CD14-positive monocyte (primary cell): ENCODE measurements at regions not wholly inside any gene's neighbourhood (a gene's known extent, or its start where the extent isn't known, plus 50 kb on each side); places are given as distances from the start of the nearest gene placed in this dataset.

ENCODE experiments used
- DNase-seq, 3 donors: peaks; one replicate each; pipeline ENCODE4 v3.0.0-alpha.2; 2011 to 2022
- H2AFZ ChIP-seq: 2 replicates; pipeline ENCODE4 v1.6.0; 2012; ENCODE audit warnings: mild to moderate bottlenecking, low read depth, low read length, inconsistent platforms; ENCODE audit not compliant: insufficient read depth, poor library complexity, severe bottlenecking
- H3K27ac ChIP-seq, 2 donors: 1 replicate in 1 of 2; 2 replicates in 1 of 2; pipeline ENCODE4 v1.5.1; 2012 to 2013; ENCODE audit warnings: low read length in 2 of 2, control low read depth in 1 of 2, inconsistent platforms in 1 of 2, low read depth in 1 of 2, mild to moderate bottlenecking in 1 of 2
- H3K27me3 ChIP-seq, 2 donors: one replicate each; pipeline versions ENCODE4 v1.6.0 to v1.6.1; 2011 to 2013; ENCODE audit warnings: low read length in 2 of 2; ENCODE audit not compliant: control insufficient read depth in 2 of 2, insufficient read depth in 2 of 2
- H3K36me3 ChIP-seq, 2 donors: replicated peaks in 1 of 2; 1 replicate in 1 of 2; 2 replicates in 1 of 2; pipeline versions ENCODE4 v1.5.1 to v1.6.1; 2012 to 2013; ENCODE audit warnings: low read length in 2 of 2, control low read depth in 1 of 2, inconsistent platforms in 1 of 2, mild to moderate bottlenecking in 1 of 2; ENCODE audit not compliant: insufficient read depth in 2 of 2, control insufficient read depth in 1 of 2
- H3K4me1 ChIP-seq, 2 donors: 1 replicate in 1 of 2; 2 replicates in 1 of 2; pipeline versions ENCODE4 v1.5.1 to v1.6.1; 2012 to 2013; ENCODE audit warnings: low read length in 2 of 2, control low read depth in 1 of 2, inconsistent platforms in 1 of 2, mild to moderate bottlenecking in 1 of 2, moderate library complexity in 1 of 2; ENCODE audit not compliant: insufficient read depth in 2 of 2, control insufficient read depth in 1 of 2
- H3K4me2 ChIP-seq: replicated peaks from 2 replicates; pipeline ENCODE3; 2012; ENCODE audit warnings: low read length, moderate library complexity, mild to moderate bottlenecking; ENCODE audit not compliant: poor library complexity, severe bottlenecking; ENCODE audit errors: extremely low read depth
- H3K4me3 ChIP-seq, 3 experiments: fragments of 200-600 bp in 1 of 3; sonication (generic) in 1 of 3; replicated peaks in 1 of 3; 1 replicate in 2 of 3; 2 replicates in 1 of 3; pipeline ENCODE4 v1.5.1; 2011 to 2013; ENCODE audit warnings: low read length in 3 of 3, mild to moderate bottlenecking in 3 of 3, control low read depth in 2 of 3, low read depth in 2 of 3, inconsistent platforms in 1 of 3, moderate library complexity in 1 of 3
- H3K79me2 ChIP-seq: 2 replicates; pipeline ENCODE4 v1.6.0; 2012; ENCODE audit warnings: mild to moderate bottlenecking, control low read depth, inconsistent platforms, low read length, moderate library complexity; ENCODE audit not compliant: insufficient read depth
- H3K9ac ChIP-seq: 2 replicates; pipeline ENCODE4 v1.6.0; 2017; ENCODE audit warnings: low read length, mild to moderate bottlenecking; ENCODE audit not compliant: insufficient read depth, poor library complexity, severe bottlenecking
- H3K9me3 ChIP-seq, 2 donors: replicated peaks in 1 of 2; 1 replicate in 1 of 2; 2 replicates in 1 of 2; pipeline versions ENCODE4 v1.5.1 to v1.6.1; 2012 to 2013; ENCODE audit warnings: low read length in 2 of 2, control low read depth in 1 of 2; ENCODE audit not compliant: control insufficient read depth in 1 of 2, insufficient read depth in 1 of 2
- H4K20me1 ChIP-seq: 2 replicates; pipeline ENCODE4 v1.6.0; 2012; ENCODE audit warnings: mild to moderate bottlenecking, low read length, control low read depth, moderate library complexity; ENCODE audit not compliant: insufficient read depth
- H3K27ac Mint-ChIP-seq, 7 donors: one replicate each; pipeline ENCODE4 v1.8.0; 2020; ENCODE audit warnings: mild to moderate bottlenecking in 7 of 7, mixed read lengths in 7 of 7, moderate library complexity in 6 of 7, inconsistent platforms in 2 of 7
- H3K27me3 Mint-ChIP-seq, 3 donors: one replicate each; pipeline ENCODE4 v1.8.0; 2021 to 2022; ENCODE audit warnings: low read depth in 3 of 3, mild to moderate bottlenecking in 3 of 3, mixed read lengths in 3 of 3, moderate library complexity in 3 of 3, inconsistent platforms in 1 of 3
- H3K36me3 Mint-ChIP-seq, 2 donors: one replicate each; pipeline ENCODE4 v1.8.0; 2020; ENCODE audit warnings: mixed read lengths in 2 of 2, inconsistent platforms in 1 of 2, mild to moderate bottlenecking in 1 of 2
- H3K4me1 Mint-ChIP-seq: one replicate; pipeline ENCODE4 v1.8.0; 2020; ENCODE audit warnings: mild to moderate bottlenecking, mixed read lengths
- H3K4me3 Mint-ChIP-seq, 2 donors: one replicate each; pipeline ENCODE4 v1.8.0; 2020; ENCODE audit warnings: mild to moderate bottlenecking in 2 of 2, mixed read lengths in 2 of 2, moderate library complexity in 1 of 2
- H3K9me3 Mint-ChIP-seq, 7 donors: one replicate each; pipeline ENCODE4 v1.8.0; 2020 to 2022; ENCODE audit warnings: mixed read lengths in 7 of 7, mild to moderate bottlenecking in 6 of 7, moderate library complexity in 6 of 7, inconsistent platforms in 2 of 7
- CTCF ChIP-seq: fragments of 200-600 bp; IDR thresholded peaks from one replicate; pipeline ENCODE4 v1.8.0; 2022; ENCODE audit warnings: antibody characterized with exemption, mild to moderate bottlenecking
- WGBS: methylation state at CpG from one replicate; pipeline ENCODE4 v1.1.5; 2013; ENCODE audit warnings: missing lambda C conversion rate; ENCODE audit not compliant: insufficient coverage; 5-methylcytosine and 5-hydroxymethylcytosine counted together
- intact Hi-C, 2 donors: fragments of 100-400 bp; cut with micrococcal nuclease; formaldehyde crosslinking; loops; one replicate each; pipeline versions ENCODE4 v1.15.0 to v1.15.1; 2023

DNA sequence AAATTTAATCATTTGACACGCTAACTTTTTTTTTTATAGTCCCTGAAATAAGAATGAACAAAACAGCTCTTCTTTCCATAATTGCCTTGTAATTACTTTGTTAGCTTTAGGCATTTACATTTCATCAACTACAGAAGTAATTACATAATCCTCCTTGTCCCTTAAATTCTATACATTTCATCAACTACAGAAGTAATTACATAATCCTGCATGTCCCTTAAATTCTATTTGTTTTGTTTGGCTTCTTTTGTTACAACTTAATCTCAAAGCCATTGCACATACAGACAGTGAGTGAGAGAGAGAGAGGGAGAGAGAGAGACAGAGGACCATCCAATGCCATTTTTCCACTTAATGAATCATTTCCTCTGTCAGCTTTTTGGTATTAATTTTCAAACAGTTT lies 873.2 kb downstream of the METTL15 start:
- no peak overlapping the region for H3K4me3 Mint-ChIP-seq
- H3K4me1 ChIP-seq = no peaks in the 10 kb centered on the region
- H3K4me1 Mint-ChIP-seq = no peaks in the 10 kb centered on the region
- intact Hi-C loops = no loop called here
- no peak overlapping the region for H2AFZ ChIP-seq
- H3K9me3 Mint-ChIP-seq = peaks cover 0 to 8% (median 0%) of the 10 kb centered on the region in 7 donors
- H3K27ac Mint-ChIP-seq = no peak overlapping the region
- no peaks in the 10 kb centered on the region for H3K27me3 ChIP-seq
- WGBS = no CpG with 5 or more reads among the region's 1 CpG
- H4K20me1 ChIP-seq = no peaks in the 10 kb centered on the region
- DNase-seq = no peak
- H3K27me3 Mint-ChIP-seq = no peaks in the 10 kb centered on the region
- no peak for TF ChIP-seq CTCF
- H3K36me3 ChIP-seq = no peaks in the 10 kb centered on the region
- no peaks in the 10 kb centered on the region for H3K9me3 ChIP-seq
- no peak overlapping the region for H3K27ac ChIP-seq
- H3K36me3 Mint-ChIP-seq = no peaks in the 10 kb centered on the region
- H3K79me2 ChIP-seq = no peaks in the 10 kb centered on the region
- no peak overlapping the region for H3K4me3 ChIP-seq
- no peak overlapping the region for H3K4me2 ChIP-seq
- H3K9ac ChIP-seq = no peak overlapping the region

DNA sequence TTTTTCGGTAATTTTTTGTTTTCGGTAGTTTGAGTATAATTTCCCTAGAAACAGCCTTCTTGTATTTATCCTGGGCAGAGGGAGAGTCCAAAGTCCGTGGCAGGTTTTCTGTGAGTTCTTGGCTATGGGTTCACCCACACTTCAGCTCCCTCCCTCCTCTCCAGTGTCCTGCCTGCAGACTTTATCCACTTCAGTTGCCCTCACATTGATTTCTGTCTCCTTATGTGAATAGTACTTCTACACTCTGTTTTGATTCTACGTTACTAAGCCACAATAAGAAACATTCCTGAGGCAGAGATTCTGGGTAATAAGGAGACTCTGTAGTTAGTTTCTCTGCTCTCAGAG lies 868.6 kb downstream of the METTL15 start:
- H3K4me3 Mint-ChIP-seq = no peak overlapping the region

More for the DNA sequence above, 868.6 kb downstream of the METTL15 start:
- H3K27ac Mint-ChIP-seq = no peak overlapping the region
- Histone ChIP-seq H3K9ac (no peak overlapping the region), H3K27me3 (no peaks in the 10 kb centered on the region), H3K27ac (no peak overlapping the region), H3K4me3 (no peak overlapping the region), H3K4me2 (no peak overlapping the region), H4K20me1 (no peaks in the 10 kb centered on the region), H3K79me2 (no peaks in the 10 kb centered on the region), H3K4me1 (no peaks in the 10 kb centered on the region), H3K9me3 (no peaks in the 10 kb centered on the region), H2AFZ (no peak overlapping the region), H3K36me3 (no peaks in the 10 kb centered on the region)
- WGBS = no CpG with 5 or more reads among the region's 4 CpGs
- intact Hi-C loops = no loop called here
- no peak for TF ChIP-seq CTCF
- no peaks in the 10 kb centered on the region for H3K4me1 Mint-ChIP-seq
- H3K27me3 Mint-ChIP-seq = no peaks in the 10 kb centered on the region
- H3K9me3 Mint-ChIP-seq = peaks cover 0 to 3% (median 0%) of the 10 kb centered on the region in 7 donors
- H3K36me3 Mint-ChIP-seq = no peaks in the 10 kb centered on the region
- DNase-seq = no peak
